ENCODE measurements at regions not wholly inside any gene's neighbourhood (a gene's known extent, or its start where the extent isn't known, plus 50 kb on each side); places are given as distances from the start of the nearest gene placed in this dataset.

DNA sequence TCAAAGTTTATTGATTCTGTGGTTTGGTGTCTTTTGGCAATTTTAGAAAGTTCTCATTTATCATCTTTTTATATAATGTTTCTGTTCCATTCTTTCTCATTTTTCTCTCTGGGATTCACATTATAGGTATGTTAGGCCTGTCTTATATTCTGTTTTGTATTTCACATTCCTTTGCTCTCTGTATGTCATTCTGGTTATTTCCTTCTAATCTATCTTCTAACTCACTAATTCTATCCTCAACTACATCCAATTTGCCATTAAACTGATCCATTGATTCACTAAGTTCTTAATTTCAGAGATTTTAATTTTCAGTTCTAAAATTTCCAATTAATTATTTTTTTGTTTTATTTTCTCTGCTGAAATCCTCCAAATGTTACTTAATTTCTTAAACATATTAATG is 234.8 kb downstream of the FOXD2 start:
- DNase-seq: no peak

DNA sequence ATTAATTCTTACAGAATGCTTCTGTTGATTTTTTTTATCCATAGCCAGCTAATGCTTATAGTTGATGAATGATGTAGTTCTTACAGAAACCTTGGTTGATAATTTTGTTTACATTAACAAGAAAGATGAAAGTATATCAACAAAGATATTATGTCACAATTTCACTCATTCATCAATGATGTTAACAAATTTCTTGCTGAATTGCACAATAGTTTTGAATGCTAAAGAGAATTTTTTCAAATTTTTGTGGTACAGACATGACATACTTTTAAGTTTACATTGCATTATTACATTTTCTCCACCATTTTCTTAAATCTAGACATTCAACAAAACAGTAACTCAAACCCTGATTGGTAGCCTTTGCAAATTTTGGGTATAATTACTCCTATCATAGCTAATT is 236.3 kb downstream of the FOXD2 start:
- DNase-seq: no peak

DNA sequence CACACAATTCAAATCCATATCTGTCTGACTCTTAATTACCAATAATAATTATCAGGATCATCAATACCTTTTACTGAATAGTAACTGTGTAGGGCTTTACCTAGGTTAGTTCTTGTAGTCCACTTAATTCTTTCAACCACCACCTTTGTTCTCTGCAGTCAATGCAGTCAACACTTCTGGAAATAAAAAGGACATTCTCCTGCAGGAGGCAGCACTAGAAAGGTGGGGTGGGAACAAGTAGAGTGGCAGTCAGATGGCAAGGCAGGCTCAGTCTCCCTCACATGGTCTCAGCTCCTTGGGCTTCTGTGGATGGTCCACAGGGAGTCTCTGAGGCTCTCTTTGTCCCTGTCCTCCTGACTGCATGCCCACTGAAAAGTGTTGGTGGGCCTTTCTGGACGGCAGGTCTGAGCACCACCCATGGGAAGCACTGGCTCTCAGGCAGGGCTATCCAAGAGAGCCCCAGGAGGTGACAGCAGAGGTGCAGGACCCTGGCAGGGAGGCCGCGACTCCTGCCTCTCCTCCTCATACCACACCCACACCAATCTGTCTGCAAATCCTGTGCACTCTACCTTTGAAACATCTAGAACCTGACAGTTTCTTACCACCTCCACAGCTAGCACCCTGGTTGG is 237.3 kb downstream of the FOXD2 start:
- no peak for DNase-seq

DNA sequence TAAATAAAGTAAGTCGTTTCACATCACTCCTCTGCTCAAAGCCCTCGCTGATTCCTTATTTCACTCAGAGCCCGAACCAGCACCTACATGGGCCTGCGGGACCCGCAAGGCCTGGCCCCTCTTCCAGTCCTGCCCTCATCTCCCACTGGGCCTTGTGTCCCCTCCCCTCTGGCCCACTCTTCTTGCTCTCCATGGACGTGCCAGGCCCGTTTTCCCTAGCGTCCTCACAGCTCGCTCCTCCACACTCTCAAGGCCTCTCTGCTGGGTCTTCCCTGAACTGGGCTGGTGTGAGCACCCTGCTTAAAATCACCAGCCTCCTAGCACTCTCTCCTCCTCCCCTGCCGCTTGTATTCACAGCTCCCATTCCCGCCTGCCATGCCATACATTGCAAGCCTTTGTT is 237.9 kb downstream of the FOXD2 start:
- no peak for DNase-seq

DNA sequence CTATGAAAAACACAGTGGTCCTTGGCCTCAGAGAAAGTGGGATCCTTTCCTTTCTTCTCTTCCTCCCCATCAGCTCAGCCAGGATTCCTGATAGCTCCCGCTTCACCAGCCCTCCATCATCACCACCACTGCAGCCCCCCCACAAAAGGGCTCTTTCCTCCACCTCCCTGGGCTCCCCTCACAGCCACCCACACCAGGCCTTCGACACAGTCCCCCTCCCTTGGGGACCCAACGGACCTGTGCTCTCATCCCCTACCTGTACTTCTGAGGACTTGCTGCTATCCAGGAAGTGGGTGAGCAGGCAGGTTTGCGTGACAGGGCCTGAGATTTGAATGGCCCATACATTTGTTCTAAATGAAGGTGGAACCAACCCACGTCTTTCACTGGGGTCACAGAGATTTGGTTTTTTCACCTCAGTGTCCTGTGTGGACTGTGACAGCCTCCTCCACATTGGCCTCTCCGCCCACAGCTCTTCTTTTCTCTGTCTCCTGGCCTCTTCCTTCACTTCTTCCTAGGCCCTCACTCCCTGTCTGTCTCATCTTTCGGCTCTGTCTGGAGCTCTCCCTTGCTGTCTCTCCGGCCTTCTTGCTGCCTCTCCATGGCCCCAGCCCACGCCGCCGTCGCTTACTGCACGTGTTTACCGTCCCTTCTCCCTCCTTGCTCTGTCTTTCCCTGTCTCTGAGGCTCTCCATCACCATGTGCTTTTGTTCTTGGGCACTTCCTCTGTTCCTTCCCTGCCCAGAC is 238.6 kb downstream of the FOXD2 start:
- no peak for DNase-seq

DNA sequence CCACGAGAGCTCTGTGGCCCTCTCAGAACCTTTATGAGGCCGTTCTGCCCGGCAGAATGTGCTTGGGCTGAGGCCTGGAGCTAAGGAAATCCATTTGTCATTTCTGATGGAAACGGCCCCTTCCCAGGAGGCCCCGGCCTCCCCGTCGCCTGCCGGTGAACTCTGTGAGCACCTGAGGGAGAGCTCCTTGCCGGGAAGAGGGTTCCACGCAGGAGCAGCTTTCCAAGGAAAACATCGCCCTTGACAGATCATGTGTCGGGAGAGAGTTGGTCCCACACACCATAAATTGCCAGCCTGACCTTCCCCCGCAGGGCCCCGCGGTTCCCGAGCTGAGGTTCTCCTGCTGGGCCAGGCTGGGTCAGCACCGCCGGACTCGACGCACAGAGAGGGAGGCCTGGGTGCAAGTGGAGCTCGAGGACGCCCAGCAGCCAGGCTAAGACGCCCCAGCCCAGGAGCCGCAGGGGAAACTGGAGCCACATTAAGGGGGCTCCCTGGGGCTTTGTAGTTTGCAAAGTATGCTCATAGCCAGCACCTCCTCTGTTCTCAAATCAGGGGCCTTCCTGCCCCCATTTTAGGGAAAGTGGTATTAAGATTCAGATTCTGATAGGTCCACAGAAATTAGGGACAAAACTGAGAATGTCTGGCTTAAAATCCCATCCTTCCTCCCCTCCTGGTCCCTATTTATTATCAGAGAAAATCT is 239.5 kb downstream of the FOXD2 start:
- DNase-seq: no peak

DNA sequence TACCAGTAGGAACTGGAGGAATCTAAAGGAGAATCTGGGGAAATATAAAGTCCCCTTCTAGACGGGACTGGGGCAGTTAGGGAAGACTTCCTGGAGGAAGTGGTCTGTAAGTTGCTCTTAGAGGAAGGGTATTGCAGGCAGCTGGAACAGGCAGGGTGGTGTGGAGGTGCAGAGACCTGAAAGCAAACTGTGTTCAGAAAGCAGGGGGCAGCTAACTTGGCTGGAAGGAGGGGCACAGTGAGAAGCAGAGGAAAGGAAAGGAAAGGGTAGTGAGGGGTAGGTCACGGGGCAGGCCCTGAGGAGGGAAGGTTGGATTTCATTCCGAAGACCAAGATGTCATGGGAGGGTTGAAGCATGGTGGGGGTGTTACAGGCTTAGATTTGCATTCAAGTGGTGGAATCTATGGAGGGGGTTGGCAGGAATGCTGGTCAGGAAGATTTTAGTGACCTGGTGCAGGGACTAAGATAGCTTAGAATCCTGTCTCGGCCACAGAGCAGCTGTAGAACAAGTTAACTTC is 240.7 kb downstream of the FOXD2 start:
- no peak for DNase-seq

DNA sequence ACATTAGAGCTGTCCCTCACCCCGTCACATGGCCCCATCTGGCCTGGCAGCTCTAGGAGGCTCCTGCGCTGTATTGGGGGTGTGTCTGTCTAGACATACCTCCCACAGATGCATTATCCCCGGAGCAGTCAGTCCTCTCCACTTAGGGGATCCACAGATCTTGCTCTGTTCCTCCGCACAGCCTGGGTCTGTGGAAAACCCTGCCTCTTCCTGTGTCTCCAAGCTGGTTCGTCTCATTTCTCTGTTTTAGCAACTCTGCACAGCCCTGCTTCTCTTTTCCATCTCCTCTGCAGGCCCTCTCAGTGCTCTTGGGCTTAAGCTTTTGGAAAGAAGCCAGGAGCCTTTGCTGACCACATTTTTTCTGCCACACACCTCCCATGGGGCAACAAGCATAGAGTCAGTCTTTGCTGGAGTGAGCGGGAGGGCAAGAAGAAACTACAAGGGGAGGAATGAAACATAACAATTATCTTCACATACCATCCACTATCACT is 241.5 kb downstream of the FOXD2 start:
- DNase-seq: peak; percentile 30

DNA sequence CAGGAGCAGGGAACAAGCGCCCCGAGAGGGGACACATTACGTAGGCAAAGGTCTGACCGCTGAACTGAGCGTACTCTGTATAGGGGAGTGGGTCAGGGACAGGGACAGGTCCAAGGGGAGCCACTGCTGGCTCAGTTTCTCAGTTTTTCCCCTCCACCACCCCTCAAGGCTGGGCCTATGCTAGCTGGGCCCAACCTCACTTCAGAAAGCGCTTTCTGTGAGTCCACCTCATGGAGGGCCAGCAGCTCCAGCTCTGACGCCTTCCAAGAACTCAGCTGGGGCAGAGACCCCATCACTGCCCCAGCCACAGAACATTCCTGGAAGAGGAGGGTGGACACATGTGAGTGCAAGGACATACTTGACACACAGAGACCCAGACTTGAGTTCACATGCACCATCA is 242.0 kb downstream of the FOXD2 start:
- no peak for DNase-seq

DNA sequence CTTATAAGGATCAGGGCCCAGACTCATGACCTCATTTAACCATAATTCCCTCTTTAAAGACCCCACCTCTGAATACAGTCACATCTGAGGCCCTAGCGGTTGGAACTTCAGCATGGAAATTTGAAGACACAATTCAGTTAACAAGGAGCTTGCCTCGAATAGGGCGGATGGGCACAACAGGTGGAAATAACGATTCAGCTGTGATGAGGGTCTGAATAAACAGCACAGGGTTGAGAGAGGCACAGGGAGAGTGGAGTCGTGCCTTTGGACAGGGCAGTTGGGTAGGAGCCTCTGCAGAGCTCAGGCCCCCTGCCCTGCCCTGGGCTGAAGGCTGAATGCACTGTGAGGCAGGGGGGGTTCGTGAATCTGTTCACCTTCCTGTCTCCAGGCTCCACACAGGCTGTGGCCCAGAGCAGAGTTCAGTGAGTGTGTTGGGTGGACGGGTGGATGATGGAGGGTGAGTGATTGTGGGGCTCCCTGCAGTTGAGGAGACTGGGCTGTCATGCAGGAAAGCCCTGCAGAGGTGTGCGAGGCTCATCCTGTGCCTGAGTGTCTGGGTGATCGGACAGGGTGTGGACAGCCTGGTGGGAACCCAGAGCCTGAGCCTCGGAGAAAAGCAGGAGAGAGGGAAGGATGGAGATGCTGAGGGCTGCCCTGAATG is 243.1 kb downstream of the FOXD2 start:
- no peak for DNase-seq

DNA sequence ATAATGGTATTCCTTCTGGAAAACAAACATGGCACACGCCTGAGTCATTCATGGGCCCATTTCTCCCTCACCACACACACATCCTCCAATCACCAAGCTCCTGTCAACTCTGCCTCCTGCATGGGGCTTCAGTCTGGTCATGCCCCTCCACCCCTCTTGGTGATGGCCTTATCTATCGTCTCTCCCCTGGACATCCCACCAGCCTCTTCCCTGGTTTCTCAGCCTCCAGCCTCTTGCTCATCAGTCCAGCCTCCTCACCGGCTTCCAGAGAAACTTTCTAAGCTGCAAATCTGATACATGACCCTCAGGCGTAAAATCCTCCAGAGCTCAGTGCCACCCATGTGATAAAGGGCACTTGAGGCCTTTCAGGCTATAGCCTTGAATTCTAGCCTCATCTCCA is 243.9 kb downstream of the FOXD2 start:
- DNase-seq: no peak

DNA sequence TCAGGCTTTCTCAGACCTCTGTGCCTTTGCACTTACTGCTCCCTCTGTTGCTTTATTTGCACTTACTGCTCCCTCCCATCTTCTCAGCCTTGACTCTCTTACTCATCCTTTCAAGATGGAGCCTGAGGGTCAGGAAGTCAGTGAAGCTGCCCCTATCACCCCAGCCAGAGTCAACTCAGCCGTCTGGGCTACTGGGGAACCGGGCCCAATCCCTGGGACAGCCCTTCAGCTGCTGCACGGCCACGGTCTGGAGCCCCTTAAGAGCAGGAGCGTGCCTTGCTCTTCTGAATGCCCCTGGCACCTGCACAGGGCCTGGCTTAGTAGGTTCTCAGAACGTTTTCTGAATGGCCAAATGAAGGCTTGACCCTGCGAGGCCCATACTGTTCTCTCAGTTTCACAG is 244.4 kb downstream of the FOXD2 start:
- no peak for DNase-seq

DNA sequence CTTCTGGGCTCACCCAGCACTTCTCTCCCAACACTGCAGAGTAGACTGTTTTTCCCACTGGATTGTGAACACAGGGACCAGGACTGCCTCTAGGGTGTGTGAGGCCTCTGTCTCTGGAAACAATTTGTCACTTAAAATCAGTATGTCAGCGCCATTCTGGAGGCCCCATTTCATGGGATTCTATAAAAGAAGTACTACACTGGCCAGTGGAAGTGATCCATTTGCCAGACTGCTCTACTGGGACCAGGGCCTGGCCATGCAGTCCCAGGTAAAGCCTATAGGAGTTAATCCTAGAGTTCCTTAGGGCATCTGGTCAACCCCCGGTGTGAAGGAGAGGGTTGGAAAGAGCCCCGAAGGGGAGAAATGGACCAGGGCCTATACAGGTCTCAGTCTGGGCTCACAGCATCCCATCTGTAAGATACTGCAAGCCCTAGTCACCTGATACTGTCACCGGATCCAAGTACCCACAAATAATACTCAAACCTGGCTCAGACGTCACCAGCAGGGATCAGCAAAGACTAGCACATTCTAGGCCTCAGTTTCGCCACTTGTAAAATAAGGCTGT is 245.0 kb downstream of the FOXD2 start:
- no peak for DNase-seq

DNA sequence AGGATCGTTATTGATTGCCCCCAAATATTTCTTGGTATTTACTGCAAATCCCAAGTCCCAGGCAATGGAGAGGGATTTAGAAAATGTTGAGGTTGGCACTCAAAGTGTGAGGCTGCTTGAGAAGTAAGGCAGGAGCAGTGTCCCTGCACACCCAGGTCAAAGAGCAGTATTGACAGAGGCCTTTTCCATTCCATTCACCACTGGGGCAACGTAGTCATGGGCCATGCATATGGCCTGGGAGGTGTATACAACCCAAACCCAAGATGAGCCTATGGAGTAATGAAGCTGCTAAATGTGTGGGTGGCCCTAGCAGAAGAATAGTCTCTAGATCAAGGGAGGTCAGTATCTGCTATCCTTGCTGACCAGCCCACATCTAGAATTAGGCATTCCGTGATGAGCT is 245.6 kb downstream of the FOXD2 start:
- DNase-seq: no peak

DNA sequence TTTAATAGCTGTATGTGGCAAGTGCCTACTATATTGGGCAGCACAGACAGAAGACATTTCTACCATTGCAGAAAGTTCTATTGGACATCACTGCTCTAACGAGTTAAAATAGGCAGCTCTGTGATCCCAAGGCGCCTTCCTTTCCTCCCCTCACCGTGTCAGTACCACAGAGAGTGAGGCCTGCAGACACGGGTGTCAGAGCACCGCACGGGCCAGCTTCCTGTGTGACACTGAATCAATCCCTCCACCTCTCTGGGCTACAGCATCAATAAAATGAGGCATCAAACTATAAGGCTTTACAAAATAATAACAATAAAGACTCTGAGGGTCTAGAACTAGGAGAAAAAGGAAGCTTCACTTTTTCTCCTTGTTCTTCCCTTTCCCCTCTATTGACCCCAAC is 246.7 kb downstream of the FOXD2 start:
- no peak for DNase-seq

DNA sequence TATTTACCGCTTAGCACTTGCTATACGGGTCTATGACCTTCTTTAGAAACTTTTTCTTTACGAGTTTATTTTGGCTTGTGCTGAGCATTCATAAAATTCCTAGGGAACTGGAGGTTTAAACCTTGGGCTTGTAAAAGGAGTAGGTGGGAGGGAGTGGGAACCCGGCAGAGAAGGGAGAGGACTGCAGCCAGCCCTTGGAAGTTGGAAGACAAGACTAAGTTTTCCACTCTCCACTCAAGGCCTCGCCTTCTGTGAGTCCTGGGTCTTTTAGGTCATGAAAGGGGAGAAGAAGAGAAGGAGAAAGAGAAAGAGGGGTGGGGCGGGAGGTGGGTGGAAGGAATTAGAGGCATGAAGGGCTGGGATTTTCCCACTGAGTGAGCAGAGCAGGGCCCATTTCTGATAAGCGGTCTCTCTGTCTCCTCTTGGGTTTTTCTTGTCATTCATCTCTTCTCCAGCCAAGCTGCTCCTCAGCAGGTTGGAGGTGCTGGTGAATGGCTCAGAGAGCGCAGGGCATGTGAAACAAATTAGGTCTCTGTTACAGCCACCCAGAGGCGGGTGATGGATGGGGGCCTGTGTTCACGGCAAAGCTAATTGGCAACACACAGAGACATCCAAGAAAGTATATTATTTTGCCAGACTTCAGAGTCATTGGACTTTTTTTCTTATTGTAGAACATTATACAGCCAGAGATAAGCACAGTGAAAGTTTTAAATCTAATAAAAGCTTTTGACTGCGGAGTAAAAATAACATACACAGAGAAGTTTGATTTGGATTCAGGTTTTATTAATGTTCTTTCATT is 247.3 kb downstream of the FOXD2 start:
- DNase-seq: no peak

DNA sequence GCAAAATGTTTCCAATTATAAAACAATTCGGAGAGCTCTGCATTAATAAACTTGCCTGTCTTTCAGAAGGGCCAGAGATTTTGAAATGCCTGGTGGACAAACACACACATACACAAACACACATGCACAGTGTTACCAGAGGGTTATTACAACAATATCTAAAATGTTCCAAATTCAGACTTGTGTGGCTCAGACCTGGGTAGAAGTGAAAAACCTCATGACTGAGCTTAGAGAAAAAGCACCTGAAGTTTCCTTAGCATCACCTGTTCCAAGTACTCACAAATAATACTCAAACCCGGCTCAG is 247.9 kb downstream of the FOXD2 start:
- no peak for DNase-seq

DNA sequence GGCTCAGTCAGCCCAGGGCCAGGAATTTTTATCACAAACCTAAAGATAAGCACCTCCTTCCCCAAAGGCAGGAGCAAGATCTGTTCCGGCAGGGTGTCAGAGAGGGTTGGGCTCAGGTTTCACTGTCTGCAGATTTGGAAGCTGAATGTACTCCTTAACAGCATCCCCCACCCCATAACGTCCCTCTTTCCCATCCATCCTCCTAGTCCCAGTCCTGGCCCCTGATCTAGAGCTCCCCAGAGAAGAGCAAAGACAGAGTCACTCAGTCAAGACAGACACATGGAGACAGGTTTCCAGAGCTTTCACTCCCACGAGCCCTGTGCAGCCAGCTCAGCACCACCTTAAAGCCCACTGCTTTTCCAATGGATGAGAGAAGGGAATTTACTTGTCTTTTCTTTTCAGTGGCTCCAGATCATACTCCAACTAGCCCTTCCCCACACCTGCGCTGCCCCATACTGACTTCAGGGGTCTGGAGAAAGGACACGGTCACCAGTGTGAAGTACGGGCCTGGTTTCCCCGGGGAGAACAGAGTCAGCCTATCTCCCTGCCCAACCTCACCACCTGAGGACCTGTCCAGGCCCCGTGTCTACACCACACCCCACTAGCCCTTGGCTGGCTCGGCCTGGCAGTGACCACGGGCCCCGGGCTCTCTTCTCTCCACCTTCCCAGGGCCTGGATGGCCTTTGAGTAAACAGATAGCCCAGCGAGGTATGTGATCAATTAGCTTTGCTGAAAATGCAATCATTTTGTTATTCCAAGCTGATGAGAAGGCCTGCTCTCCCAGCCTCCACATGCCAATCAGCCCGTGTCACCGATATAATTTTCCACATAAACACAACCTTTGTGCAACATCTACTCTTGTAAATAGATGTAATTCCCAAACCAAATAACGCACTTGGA is 249.1 kb downstream of the FOXD2 start:
- DNase-seq: no peak

DNA sequence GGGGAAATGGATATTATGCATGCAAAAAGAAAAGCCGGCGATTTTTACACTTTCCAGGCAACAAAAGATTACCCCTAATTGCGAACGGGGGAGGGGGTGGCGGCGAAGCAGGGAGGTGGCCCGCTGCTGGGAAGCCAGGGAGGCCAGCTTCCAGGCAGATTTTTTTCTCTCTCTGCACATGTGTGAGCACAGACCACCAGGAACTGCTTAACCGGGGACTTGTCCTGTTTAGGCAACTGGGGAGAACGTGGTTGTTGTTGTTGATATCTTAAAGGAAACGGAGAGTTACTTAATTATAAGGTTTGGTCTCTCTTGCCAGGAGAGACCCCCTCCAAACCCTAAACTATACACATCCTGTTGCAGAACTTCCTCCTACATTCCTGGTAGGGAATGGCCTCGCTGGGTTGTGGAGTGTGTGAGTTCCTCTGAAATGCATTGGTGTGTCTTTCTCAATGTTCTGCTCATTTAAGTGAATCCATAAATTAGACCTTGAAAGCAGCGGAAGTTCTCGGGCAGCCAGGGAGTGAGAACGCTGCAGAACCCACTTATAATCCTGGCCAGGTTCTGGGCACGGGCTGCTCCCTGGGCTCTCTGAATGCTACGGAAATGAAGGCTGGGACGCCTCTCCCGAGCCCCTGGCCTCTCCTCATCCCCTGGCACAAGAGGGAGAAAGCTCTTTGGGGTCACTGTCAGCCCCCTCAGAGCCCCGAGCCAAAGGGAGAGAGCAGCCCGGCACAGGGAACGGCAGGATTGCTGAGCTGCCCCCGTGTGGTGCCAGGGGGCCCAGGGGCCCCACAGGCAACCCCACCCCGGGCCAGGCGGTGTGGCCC is 250.0 kb downstream of the FOXD2 start:
- DNase-seq: no peak

Measured in hematopoietic multipotent progenitor cell treated with erythropoietin and hydrocortisone succinate and interleukin-3 and kit ligand, for 6 days (in vitro differentiated cells).